K562 (cell line): ENCODE measurements at regions not wholly inside any gene's neighbourhood (a gene's known extent, or its start where the extent isn't known, plus 50 kb on each side); places are given as distances from the start of the nearest gene placed in this dataset.

ENCODE experiments used
- ARHGAP35 ChIP-seq: fragments of 450-650 bp; IDR thresholded peaks from 2 replicates; pipeline ENCODE4 v1.6.1; 2018; ENCODE audit not compliant: partially characterized antibody
- C11orf30 ChIP-seq: fragments of 450-650 bp; IDR thresholded peaks from 2 replicates; pipeline ENCODE4 v1.6.1; 2016; ENCODE audit warnings: low read depth, mild to moderate bottlenecking
- ETV5 ChIP-seq: sonication (generic); formaldehyde crosslinking; IDR thresholded peaks from 2 replicates; pipeline ENCODE4 v1.4.0; 2020; ENCODE audit warnings: low read depth, mild to moderate bottlenecking, missing genetic modification reagents
- GTF2E2 ChIP-seq: fragments of 200-800 bp; sonication (Bioruptor generic); IDR thresholded peaks from 2 replicates; pipeline ENCODE4 v1.6.1; 2016; ENCODE audit warnings: missing genetic modification characterization, missing compliant biosample characterization
- KLF1 ChIP-seq: fragments of 450-650 bp; IDR thresholded peaks from 2 replicates; pipeline ENCODE4 v1.6.1; 2016; ENCODE audit warnings: missing genetic modification characterization, missing compliant biosample characterization
- MEF2D ChIP-seq: conservative IDR thresholded peaks from 2 replicates; pipeline ENCODE4 v1.6.1; 2016; ENCODE audit warnings: low read depth, missing genetic modification characterization, missing compliant biosample characterization
- TRIM24 ChIP-seq, 2 experiments: fragments of 450-650 bp; IDR thresholded peaks; 2 replicates each; pipeline ENCODE4 v1.6.1; 2016
- XRCC5 ChIP-seq: fragments of 200-400 bp; formaldehyde crosslinking; IDR thresholded peaks from 2 replicates; pipeline ENCODE4 v1.6.1; 2017; ENCODE audit warnings: low read depth, mild to moderate bottlenecking, low read length
- ZNF395 ChIP-seq: fragments of 200-800 bp; sonication (Bioruptor generic); IDR thresholded peaks from 2 replicates; pipeline ENCODE4 v1.6.1; 2017; ENCODE audit warnings: missing genetic modification characterization, missing compliant biosample characterization
- ZNF764 ChIP-seq: fragments of 250-450 bp; sonication (Bioruptor Pico); IDR thresholded peaks from 2 replicates; pipeline ENCODE4 v1.4.0; 2020; ENCODE audit warnings: low read depth, mild to moderate bottlenecking, moderate library complexity

GRCh38 chr22:48613566-48614200, 1214.0 kb downstream of the BRD1 start (continued):
- TF ChIP-seq GTF2E2 (tag) (no peak), XRCC5 (no peak), MEF2D (tag) (no peak), ZNF395 (CRISPR knock-in tag) (no peak), ETV5 (no peak), ARHGAP35 (no peak), C11orf30 (no peak), ZNF764 (CRISPR knock-in tag) (no peak), TRIM24 (IDR thresholded peaks at IDR 0.05) (no peak), KLF1 (tag) (no peak)
